ENCODE measurements at regions not wholly inside any gene's neighbourhood (a gene's known extent, or its start where the extent isn't known, plus 50 kb on each side); places are given as distances from the start of the nearest gene placed in this dataset.

DNA sequence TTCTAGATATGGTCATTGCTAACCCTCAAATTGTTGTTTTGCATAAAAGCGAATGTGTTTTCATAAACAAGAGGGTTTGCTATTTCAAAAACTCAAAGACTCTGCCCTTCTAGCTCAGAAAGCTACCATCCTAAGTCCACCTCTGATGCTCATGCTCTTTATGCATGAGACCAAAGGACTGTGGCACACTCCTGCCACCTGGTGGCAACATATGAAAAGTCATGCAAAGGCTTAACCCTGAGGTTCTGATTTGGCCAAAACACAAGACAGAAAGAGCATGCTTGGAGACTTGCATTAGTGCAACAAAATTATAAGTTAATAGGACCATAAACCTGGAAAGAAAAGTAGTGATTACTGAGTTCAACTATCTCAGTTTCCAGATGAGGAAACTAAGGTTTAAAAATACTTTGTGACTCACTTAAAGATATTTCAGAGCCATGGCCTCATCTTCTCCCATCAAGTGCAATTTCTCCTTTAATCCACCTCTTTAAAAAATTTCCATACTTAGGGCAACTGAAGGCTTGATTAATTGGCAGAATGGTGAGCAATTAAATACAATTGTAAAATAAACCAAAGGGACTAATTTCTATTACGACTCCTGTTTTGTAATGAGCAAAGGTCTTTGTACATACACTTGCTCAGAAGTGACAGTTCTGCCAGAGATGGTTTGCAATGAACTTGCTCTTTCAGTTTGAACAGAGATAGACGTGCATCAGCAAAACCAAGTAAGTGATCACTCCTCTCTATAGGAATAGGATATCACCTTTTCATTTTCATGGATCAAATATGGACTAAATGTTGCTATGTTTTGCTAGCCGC lies 110.7 kb upstream of the RAD23B start:
- peak; percentile 43 for FAIRE-seq

DNA sequence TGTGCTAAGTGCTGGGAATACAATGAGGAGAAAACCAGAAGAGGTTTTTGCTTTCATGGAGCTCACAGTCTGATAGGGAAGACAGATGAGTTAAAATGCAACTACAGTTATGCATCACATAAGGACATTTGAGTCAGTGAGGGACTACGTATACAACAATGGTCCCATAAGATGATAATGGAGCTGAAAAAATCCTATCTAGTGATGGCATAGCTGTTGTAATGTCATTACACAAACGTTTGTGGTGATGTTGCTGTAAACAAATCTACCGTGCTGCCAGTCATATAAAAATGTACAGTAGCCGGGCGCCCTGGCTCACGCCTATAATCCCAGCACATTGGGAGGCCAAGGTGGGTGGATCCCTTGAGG lies 110.1 kb upstream of the RAD23B start:
- no peak for FAIRE-seq

DNA sequence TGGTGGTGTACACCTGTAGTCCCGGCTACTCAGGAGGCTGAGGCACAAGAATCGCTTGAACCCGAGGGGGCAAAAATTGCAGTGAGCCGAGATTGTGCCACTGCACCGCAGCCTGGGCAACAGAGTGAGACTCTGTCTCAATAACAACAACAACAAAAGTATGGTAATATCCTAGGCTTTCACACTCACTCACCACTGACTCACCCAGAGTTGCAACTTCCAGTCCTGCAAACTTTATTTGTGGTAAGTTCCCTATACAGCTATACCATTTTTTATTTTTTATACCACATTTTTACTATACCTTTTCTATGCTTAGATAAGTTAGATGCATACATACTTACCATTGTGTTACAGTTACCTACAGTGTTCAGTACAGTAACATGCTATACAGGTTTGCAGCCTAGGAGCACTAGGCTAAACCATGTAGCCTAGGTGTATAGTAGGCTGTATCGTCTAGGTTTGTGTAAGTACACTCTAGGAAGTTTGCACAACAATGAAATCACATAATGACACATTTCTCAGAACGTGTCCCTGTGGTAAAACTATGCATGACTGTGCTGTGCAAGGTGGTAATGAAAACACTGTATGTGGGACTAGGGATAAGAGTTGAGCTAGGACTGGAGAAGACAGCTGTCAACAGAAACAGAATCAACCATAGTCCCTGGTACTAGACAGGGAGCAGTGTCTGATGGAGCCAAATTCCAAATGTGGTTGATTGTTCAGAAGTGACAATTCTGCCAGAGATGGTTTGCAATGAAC lies 109.5 kb upstream of the RAD23B start:
- no peak for FAIRE-seq

DNA sequence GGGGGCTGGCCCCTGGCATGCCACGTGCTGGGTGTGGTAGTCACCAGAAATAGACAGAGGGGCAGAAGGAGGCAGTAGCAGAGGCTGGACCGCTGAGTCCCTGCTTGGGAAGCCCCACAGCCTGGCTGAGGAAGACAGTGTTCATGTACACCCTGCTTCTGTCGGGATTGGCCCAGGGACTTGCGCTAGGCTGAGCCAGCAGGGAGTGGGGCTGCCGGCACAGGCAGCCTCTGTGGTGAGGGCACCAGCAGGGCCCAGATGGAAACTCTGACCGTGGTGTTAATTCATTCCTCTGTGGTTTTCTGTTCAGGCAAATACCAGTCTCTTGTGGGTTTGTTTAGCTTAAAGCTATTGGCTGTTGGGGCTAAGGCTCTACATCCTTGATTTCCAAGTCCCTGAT lies 108.6 kb upstream of the RAD23B start:
- no peak for FAIRE-seq

DNA sequence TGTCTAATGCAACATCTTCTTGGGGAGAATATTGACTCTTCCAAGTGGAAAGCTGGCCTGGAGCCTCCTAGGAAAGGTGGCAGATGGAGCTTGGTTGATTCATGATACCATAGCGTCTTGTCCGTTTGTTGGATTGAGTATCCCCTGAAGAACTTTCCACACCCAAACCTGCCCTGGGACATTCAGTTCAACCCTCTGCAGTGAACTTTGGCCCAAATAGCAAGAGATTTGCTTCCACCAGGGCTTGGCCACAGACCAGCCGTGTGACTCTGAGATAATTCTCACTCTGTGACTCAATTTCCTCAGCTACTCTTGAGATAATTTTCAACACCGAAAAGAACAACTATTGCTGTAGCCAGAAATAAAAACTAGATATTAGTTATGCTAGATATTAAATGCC lies 108.0 kb upstream of the RAD23B start:
- no peak for FAIRE-seq

DNA sequence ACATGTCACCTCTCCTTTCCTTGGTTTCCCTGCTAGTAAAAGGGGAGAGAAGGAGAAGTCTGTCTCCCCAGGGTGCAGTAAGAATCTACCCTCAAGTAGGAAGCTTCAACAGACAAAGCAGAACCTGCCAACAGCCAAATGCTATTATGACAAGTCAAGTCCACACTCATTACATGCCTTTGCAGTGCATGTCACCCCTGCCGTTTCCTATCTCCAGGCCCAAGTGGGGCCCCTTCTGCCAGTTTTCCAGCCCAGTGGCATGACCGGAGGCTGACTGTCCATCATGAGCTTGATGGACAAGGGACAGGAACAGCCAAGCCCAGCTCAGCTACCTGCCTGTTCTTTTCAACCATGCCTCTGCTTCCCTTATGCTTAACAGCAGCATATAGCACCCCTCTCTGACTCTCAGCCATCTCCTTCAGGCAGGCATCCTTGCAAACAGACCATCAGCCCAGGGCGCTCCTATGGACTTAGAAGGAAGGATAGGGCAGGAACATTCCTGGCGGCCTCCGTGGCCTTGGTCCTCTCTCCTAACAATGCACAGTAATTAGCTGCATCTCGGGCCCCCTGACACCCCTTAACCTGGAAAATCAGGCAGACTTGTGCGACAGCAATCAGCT lies 107.2 kb upstream of the RAD23B start:
- no peak for FAIRE-seq

DNA sequence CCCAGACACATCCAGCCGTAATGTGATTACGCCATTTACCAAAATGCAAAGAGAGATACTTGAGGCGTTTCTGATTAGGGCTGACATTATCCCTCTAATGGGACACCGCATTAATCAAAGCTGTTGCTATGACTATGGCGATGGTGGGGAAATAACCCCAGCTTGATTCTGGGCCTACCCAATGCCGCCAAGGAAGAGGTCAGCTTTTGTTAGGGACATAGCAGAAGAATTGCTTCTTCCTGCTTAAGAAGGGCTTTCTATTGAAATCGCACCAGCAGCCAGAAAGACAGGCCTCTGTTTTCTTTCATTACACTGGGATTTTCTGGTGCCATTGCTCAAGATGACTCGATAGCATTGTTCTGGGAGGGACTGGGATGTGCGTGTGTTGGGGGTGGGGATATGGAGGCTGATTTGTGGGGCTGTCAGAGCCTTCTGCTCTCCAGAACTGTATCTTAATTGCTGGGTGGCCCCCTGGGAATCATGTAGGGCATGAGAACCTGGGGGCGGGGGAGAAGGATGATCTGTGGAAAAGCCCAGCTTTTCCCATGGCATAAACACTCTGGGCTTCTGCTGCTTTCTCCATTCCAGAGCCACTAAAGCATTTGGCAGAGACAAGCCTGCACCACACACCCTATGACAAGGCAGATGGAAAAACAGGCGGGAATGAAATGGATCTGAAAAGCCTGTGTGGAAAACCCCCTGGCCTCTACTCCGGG lies 106.5 kb upstream of the RAD23B start:
- no peak for FAIRE-seq

DNA sequence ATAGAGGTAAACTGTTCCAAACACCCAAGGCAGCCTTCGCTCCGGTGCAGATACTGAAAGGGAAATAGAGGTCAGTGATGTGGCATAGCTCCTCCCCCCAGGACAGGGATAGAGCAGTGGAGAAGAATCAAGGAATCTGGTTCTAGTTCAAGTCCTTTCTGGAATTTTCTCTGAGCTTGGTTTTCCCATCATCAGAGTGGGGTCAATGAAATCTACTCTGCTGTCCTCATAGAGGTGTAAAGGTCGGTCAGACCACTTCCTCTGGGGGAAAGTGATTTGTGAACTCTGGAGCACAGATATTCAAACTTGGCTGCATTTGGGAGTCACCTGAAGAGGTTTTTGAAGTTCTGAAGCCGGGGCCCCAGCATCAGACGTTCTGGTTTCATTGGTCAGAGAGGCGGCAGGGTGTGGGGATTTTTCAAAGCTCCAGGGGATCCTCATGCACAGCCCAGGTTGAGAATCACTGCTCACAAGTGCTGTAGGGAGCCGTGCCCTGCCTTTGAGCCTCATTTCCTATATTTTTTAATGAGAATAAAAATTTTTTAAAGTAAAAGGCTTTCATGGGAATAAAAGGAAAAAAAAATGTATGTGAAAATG lies 105.7 kb upstream of the RAD23B start:
- FAIRE-seq = no peak

DNA sequence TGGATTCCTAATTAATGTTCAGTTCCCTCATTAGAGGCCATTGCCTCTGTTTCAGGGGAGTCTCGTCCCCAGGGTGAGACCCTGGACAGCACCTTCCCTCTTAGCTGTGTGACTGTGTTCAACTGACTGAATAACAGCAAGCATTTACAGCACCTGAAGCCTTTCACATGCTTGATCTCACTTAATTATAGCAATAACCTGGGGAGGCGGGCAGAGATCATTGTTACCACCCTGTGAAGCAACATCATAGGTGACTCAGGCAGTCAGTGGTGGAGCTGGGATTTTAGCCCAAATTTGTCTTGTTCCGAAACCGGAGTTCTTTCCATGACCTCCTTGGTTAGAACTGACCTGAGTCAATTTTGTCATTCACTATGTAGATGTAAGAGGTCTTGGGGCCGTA lies 105.2 kb upstream of the RAD23B start:
- FAIRE-seq = no peak

DNA sequence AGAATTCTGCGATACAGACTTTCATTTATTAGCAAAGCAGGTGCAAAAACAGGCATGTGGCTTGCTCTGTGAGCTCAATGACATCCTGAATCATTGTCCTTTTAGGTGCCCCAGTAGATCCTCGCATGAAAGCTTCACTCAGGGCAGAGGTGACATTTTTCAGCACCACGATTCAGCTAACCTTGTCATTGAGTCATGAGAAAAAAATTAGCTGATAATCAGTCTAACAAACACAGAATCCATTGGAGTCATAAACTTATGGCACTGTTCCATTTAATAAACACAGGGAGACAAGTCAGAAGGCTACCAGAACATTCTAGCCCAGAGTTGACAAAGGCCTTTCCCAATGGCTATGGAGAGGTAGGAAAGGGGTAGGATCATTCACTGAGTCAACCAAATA lies 104.8 kb upstream of the RAD23B start:
- FAIRE-seq = no peak

DNA sequence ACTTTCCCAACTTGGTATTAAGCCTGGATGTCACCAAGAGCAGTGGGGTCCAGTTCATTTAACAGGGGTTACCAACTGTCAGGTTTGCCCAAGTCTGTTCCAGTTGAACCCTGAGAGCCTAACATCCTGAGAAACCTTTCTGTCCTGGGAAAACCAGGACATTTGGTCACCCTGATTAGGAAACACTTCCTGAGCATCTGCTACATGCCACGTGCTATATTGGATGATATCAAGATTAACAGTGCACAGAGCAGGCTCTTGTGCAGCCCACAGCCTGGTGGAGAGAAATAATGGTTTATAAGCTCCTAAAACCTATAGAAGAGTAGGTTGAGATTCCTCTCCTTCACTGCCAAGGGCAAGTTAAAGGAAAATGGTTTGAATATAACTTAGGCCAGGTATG lies 102.9 kb upstream of the RAD23B start:
- no peak for FAIRE-seq

DNA sequence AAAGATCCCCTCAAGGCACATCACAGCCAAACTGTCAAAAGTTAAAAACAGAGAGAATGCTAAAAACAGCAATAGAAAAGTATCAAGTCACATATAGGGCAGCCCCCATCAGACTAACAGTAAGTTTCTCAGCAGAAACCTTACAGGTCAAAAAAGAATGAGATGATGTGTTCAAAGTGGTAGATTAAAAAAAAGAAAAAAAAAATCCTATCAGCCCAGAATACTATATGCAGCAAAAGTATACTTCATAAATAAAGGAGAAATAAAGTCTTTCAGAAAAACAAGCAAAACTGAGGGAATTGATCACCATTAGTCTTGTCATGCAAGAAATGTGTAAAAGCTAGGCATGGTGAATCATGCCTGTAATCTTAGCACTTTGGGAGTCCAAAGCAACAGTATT lies 99.9 kb upstream of the RAD23B start:
- no peak for FAIRE-seq

DNA sequence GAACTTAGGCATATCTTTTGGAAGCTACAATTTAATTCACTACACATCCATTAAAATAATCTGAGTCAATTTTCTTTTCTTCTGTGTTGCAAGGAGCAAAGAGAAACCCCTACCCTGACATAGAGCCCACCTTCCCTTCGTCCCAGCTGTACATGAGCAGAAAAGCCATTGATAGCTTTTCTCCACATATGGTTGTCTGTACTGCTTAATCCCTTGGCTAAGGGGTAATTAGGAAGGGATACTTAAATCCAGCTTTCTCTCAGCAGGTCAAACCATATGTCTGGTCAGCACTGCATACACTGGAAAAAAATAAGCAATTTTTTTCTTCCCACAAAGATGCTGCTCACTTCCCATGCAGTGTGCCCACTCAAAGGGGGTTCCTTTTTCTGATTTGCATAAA lies 94.7 kb upstream of the RAD23B start:
- FAIRE-seq = no peak

DNA sequence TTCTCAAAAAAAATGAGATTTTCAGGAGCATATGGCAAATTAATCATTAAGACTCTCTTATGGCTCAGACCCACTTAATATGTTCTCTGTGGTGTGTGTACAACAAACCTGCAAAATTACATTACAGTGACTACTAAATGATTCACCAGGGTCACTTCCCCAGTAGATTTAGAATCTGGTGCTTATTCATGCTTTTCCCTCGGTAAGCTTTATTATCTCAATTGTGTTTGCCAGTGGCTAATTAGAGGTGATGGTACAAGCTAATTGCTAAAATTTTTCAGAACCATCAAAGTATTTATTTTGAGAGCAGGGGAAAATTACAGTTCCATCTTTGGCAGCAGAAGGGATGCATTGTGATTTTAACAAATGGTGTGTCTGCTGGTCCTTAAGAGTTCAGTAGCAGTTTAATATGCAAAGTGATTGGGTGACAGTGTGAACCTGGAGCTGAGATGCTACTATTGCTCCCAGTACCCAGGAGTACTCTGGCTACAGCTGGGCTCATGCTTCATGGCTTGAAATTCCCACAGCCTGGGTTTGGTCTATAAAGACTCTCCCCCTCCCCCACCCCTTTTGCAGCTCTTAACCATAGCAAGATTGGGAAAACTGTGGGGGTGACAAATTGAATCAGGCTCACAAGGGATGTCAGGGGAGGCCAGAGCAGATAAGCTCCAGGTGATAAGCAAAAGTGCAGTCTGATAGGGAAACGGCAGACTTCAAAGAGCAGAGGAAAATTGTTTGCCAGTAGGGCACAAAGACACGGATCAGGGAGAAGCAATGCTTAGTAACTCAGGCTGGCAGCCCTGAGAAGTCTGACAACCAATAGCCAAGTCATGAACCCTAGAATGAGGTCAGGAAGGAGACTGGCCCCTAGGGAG lies 92.8 kb upstream of the RAD23B start:
- no peak for FAIRE-seq

DNA sequence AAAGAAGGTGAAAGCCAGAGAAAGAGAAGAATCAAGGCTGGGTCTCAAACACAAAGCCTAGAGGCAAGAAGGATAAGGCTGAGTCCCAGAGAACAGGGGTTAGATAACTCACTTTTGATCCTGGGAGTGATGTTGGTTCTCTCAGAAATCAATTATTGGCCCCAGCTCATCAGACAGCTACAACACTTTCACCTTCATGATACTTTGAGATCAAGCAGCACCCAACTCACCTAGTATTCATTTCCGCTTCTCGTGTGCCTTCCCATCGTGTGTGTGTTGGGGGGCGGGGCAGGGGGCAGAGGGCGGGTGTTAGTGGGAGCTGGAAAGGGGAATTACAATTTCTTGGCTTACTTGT lies 92.2 kb upstream of the RAD23B start:
- FAIRE-seq = no peak

DNA sequence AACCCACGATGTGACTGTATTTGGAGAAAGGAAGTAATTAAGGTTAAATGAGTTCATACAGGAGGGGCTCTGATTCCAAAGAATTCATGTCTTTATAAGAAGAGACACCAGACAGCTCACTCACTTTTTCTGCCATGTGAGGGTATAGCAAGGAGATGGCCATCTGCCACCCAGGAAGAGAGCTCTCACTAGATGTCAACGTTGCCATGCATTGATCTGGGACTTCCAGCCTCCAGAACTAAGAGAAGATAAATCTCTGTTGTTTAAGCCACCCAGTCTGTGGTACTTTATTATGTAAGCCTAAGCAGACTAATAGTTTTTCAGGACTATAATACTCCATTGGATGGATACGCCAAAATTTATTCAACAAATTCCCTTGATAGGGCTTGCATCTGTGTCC lies 89.8 kb upstream of the RAD23B start:
- FAIRE-seq = no peak

DNA sequence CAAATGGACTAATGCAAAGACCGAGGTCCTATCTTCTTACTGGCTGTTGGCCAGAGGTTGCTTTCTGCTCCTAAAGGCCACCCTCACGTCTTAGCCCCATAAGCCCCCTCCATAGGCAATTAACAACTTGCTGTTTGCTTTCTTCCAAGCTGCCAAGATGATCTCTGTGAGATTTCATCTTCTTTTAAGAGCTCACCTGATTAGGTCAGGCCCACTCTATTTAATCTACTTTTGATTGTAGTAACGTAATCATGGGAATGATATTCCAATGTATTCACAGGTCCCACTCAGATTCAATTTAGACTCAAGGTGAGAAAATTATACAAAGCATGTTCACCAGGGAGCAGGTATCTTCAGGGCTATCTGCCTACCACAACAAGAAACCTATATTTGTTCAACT lies 84.4 kb upstream of the RAD23B start:
- FAIRE-seq = no peak

DNA sequence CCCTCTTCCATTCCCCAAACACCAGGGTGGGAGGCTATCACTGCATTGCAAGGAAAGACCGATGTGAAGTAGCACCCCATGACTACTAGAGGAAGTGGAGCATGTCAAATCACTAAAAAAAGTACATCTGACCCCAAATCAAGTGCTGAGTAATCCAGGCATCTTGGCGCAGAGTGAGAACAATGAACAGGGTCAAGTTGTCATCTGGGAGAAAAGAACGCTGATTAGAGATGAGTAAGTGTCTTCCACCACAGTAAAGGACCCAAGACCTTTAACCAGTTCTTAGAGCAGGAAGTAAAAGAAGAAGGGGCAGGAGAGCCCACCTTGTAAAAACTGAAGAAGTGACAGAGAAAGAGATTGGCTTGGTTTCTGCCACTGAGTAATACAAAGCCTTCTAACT lies 75.0 kb upstream of the RAD23B start:
- no peak for FAIRE-seq

DNA sequence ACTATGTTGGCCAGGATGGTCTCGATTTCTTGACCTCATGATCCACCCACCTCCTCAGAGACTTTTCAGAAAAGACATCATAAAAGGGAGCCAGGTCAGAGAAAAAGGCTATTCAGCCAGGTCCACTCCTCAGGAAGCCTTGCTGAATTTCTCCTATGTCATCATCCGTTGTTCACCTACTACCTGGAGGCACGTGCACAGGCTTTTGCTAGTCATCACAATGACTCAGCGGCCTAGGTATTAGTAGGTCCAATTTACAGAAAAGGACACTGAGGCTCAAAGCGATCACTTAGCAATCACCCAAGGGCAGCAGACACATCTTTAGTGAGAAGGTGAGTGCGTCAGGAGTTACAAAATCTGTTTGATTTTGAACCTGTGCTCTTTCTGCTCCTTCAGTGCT lies 72.3 kb upstream of the RAD23B start:
- no peak for FAIRE-seq

DNA sequence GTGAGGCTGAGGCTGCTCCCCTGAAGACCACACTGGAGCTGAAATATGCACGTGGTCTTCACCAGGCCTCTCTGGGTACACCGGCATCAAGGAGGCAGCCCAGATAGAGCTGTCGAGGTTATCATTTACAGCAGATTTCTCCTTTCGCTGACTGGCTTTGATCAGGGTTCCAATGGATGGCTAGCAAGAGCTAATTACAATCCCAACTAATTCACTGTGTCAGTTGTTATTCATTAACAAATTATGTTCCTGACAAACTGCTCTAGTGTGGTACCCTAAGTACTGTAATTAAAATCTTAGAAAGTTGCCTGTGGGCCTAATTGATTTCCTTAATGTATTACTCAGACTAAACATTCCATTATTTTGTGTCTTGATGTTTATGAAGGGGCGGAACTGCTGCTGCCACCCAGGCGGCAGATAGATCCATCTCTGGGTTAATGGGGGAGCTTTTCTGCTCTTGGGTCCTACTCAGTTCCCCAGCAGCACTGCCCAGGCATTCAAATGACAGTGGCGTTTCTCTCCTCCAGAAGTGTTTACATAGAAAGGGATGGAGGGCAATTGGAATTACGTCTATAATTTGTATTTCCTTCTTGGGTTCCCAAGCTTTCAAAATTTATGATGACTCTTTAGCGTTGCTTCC lies 71.7 kb upstream of the RAD23B start:
- FAIRE-seq = no peak

DNA sequence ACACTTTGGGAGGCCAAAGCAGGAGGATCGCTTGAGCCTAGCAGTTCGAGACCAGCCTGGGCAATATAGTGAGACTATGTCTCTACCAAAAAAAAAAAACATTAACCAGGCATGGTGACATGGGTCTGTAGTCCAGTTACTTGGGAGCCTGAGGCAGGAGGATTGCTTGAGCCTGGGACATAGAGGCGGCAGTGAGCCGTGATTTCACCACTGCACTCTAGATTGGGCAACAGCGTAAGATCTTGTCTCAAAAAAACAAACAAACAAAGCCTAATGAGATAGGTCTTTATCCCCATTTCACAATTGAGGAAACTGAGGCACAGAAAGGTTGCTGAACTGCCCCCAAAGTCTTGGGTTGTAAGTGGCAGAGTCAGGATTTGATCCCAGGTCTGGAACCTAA lies 70.5 kb upstream of the RAD23B start:
- no peak for FAIRE-seq

DNA sequence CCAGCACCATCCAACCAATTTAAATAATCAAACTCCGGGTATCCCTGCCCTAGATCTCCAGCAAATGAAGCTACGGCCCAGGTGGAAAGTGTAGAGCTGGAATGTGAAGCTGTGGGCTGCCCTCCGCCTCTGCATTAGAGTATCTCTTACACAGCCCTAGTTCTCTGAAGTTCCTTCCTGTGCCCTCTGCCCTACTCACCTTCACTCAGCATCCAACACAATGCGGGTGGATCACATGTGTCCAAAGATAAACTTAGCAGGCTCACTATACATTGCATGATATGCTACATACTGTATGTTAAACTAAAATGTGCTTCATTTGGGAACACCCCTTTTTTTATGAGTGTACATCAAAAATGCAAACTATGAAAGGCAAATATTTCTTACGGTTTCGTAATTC lies 70.0 kb upstream of the RAD23B start:
- FAIRE-seq = no peak

Measured in TTC549 (cell line).